ENCODE measurements at regions not wholly inside any gene's neighbourhood (a gene's known extent, or its start where the extent isn't known, plus 50 kb on each side); places are given as distances from the start of the nearest gene placed in this dataset.

- ChIA-PET CTCF (no interaction called here), POLR2A (no interaction called here)
- DNase-seq (ENCODE audit: extremely low spot score), result no peak
- TF ChIP-seq L3MBTL2 (conservative IDR thresholded peaks at IDR 0.05), result no peak
- no peak for TF ChIP-seq FOXA1 (IDR thresholded peaks at IDR 0.05)
- TF ChIP-seq SP1 (IDR thresholded peaks at IDR 0.05), result no peak
- TF ChIP-seq LEF1 (IDR thresholded peaks at IDR 0.05; ENCODE audit: borderline replicate concordance), result no peak
- TF ChIP-seq PKNOX1 (IDR thresholded peaks at IDR 0.05), result no peak
- no peak for TF ChIP-seq CTBP1 (IDR thresholded peaks at IDR 0.05; ENCODE audit: borderline replicate concordance)
- TF ChIP-seq ARNT (IDR thresholded peaks at IDR 0.05), result no peak
Observed at GRCh38 chr1:5566924-5567323, 425.3 kb downstream of the NPHP4 start.

- no peak for TF ChIP-seq FOXK2 (IDR thresholded peaks at IDR 0.05)
- TF ChIP-seq L3MBTL2 (conservative IDR thresholded peaks at IDR 0.05), result no peak
- no peak for TF ChIP-seq HDGF (IDR thresholded peaks at IDR 0.05; ENCODE audit: borderline replicate concordance)
- no peak for TF ChIP-seq ELF4 (IDR thresholded peaks at IDR 0.05)
- no peak for TF ChIP-seq ZNF384 (IDR thresholded peaks at IDR 0.05)
- TF ChIP-seq CTBP1 (IDR thresholded peaks at IDR 0.05; ENCODE audit: borderline replicate concordance), result no peak
- TF ChIP-seq SUZ12 (IDR thresholded peaks at IDR 0.05), result no peak
- TF ChIP-seq ARNT (IDR thresholded peaks at IDR 0.05), result no peak
- TF ChIP-seq NFRKB (IDR thresholded peaks at IDR 0.05), result no peak
- no peak for TF ChIP-seq PKNOX1 (IDR thresholded peaks at IDR 0.05)
- TF ChIP-seq FOXM1 (IDR thresholded peaks at IDR 0.05; ENCODE audit: borderline replicate concordance), result no peak
- TF ChIP-seq TARDBP (IDR thresholded peaks at IDR 0.05), result no peak
- no peak for TF ChIP-seq BHLHE40 (IDR thresholded peaks at IDR 0.05; ENCODE audit: borderline replicate concordance)
- no peak for TF ChIP-seq LEF1 (IDR thresholded peaks at IDR 0.05; ENCODE audit: borderline replicate concordance)
- DNase-seq (ENCODE audit: extremely low spot score), result no peak
- ChIA-PET CTCF (no interaction called here), POLR2A (no interaction called here)
Observed at GRCh38 chr1:5565281-5566125, 426.7 kb downstream of the NPHP4 start.

GRCh38 chr1:5564578-5565257 lies 427.5 kb downstream of the NPHP4 start:
- DNase-seq (ENCODE audit: extremely low spot score), result no peak
- POLR2A ChIA-PET, result no interaction called here
- TF ChIP-seq BHLHE40 (IDR thresholded peaks at IDR 0.05; ENCODE audit: borderline replicate concordance) (no peak), FOXA1 (IDR thresholded peaks at IDR 0.05) (no peak), FOXM1 (IDR thresholded peaks at IDR 0.05; ENCODE audit: borderline replicate concordance) (no peak)
- CTCF ChIA-PET, result no interaction called here

GRCh38 chr1:5563861-5564577 lies 428.2 kb downstream of the NPHP4 start:
- CTCF ChIA-PET, result no interaction called here
- no peak for TF ChIP-seq NFRKB (IDR thresholded peaks at IDR 0.05)
- no peak for TF ChIP-seq SP1 (IDR thresholded peaks at IDR 0.05)
- no peak for TF ChIP-seq TARDBP (IDR thresholded peaks at IDR 0.05)
- TF ChIP-seq BHLHE40 (IDR thresholded peaks at IDR 0.05; ENCODE audit: borderline replicate concordance), result no peak
- no peak for TF ChIP-seq SUZ12 (IDR thresholded peaks at IDR 0.05)
- no peak for TF ChIP-seq CTBP1 (IDR thresholded peaks at IDR 0.05; ENCODE audit: borderline replicate concordance)
- TF ChIP-seq ARNT (IDR thresholded peaks at IDR 0.05), result no peak
- POLR2A ChIA-PET, result no interaction called here
- DNase-seq (ENCODE audit: extremely low spot score), result no peak

GRCh38 chr1:5562769-5563168 lies 429.5 kb downstream of the NPHP4 start:
- TF ChIP-seq ARNT (IDR thresholded peaks at IDR 0.05) (no peak), FOXK2 (IDR thresholded peaks at IDR 0.05) (no peak), LEF1 (IDR thresholded peaks at IDR 0.05; ENCODE audit: borderline replicate concordance) (no peak), NFRKB (IDR thresholded peaks at IDR 0.05) (no peak), FOXA1 (IDR thresholded peaks at IDR 0.05) (no peak), TARDBP (IDR thresholded peaks at IDR 0.05) (no peak), BHLHE40 (IDR thresholded peaks at IDR 0.05; ENCODE audit: borderline replicate concordance) (no peak), FOXM1 (IDR thresholded peaks at IDR 0.05; ENCODE audit: borderline replicate concordance) (no peak), CTBP1 (IDR thresholded peaks at IDR 0.05; ENCODE audit: borderline replicate concordance) (no peak), ZNF384 (IDR thresholded peaks at IDR 0.05) (no peak), ELF4 (IDR thresholded peaks at IDR 0.05) (no peak), L3MBTL2 (conservative IDR thresholded peaks at IDR 0.05) (no peak), SP1 (IDR thresholded peaks at IDR 0.05) (no peak)
- POLR2A ChIA-PET, result no interaction called here
- CTCF ChIA-PET, result no interaction called here
- DNase-seq (ENCODE audit: extremely low spot score), result no peak

GRCh38 chr1:5562331-5562730 lies 429.9 kb downstream of the NPHP4 start:
- no peak for TF ChIP-seq BHLHE40 (IDR thresholded peaks at IDR 0.05; ENCODE audit: borderline replicate concordance)
- ChIA-PET POLR2A (no interaction called here), CTCF (no interaction called here)
- no peak for DNase-seq (ENCODE audit: extremely low spot score)

GRCh38 chr1:5559078-5559477 lies 433.1 kb downstream of the NPHP4 start:
- TF ChIP-seq ELF4 (IDR thresholded peaks at IDR 0.05) (no peak), FOXA1 (IDR thresholded peaks at IDR 0.05) (no peak), PKNOX1 (IDR thresholded peaks at IDR 0.05) (no peak), ZNF384 (IDR thresholded peaks at IDR 0.05) (no peak), CTBP1 (IDR thresholded peaks at IDR 0.05; ENCODE audit: borderline replicate concordance) (no peak), NFRKB (IDR thresholded peaks at IDR 0.05) (no peak), SP1 (IDR thresholded peaks at IDR 0.05) (no peak), ARNT (IDR thresholded peaks at IDR 0.05) (no peak), HDGF (IDR thresholded peaks at IDR 0.05; ENCODE audit: borderline replicate concordance) (no peak), BHLHE40 (IDR thresholded peaks at IDR 0.05; ENCODE audit: borderline replicate concordance) (no peak), TARDBP (IDR thresholded peaks at IDR 0.05) (no peak)
- DNase-seq (ENCODE audit: extremely low spot score), result no peak
- POLR2A ChIA-PET, result no interaction called here
- CTCF ChIA-PET, result no interaction called here

Measured in HEK293T (cell line).